Neural cell (in vitro differentiated cells): ENCODE measurements at regions not wholly inside any gene's neighbourhood (a gene's known extent, or its start where the extent isn't known, plus 50 kb on each side); places are given as distances from the start of the nearest gene placed in this dataset.

ENCODE experiments used
- H2AFZ ChIP-seq: fragments of 200-600, 300-800 bp; sonication (generic), shearing (Covaris generic); 2 replicates; pipeline ENCODE4 v1.6.0; 2014; ENCODE audit warnings: low read depth, mild to moderate bottlenecking, antibody characterized with exemption, low read length, moderate library complexity
- H3F3A ChIP-seq: fragments of 200-600 bp; shearing (Covaris generic); 2 replicates; pipeline ENCODE4 v1.6.1; 2016; ENCODE audit warnings: mild to moderate bottlenecking, moderate library complexity, mixed read lengths, antibody characterized with exemption, low read length; ENCODE audit not compliant: insufficient read depth, poor library complexity, severe bottlenecking
- H3K27ac ChIP-seq: fragments of 200-600, 300-800 bp; sonication (generic), shearing (Covaris generic); 2 replicates; pipeline ENCODE4 v1.5.1; 2014; ENCODE audit warnings: mild to moderate bottlenecking, low read length, moderate library complexity
- H3K27me3 ChIP-seq: fragments of 300-800, 200-600 bp; sonication (generic), shearing (Covaris generic); 2 replicates; pipeline ENCODE4 v1.6.0; 2014; ENCODE audit warnings: mild to moderate bottlenecking, low read depth, low read length, moderate library complexity; ENCODE audit not compliant: insufficient read depth
- H3K36me3 ChIP-seq: fragments of 300-800, 200-600 bp; sonication (generic), shearing (Covaris generic); 2 replicates; pipeline ENCODE4 v1.5.1; 2014; ENCODE audit warnings: mild to moderate bottlenecking, antibody characterized with exemption, low read length, moderate library complexity; ENCODE audit not compliant: insufficient read depth
- H3K4me2 ChIP-seq: fragments of 300-800, 200-600 bp; sonication (generic), shearing (Covaris generic); 2 replicates; pipeline ENCODE4 v1.6.0; 2014; ENCODE audit warnings: mild to moderate bottlenecking, low read length
- H3K4me3 ChIP-seq: fragments of 300-800, 200-600 bp; sonication (generic), shearing (Covaris generic); 2 replicates; pipeline ENCODE4 v1.5.1; 2014; ENCODE audit warnings: mild to moderate bottlenecking, low read length, moderate library complexity
- H3K79me2 ChIP-seq: fragments of 200-600 bp; shearing (Covaris generic); replicated peaks from 2 replicates; pipeline ENCODE4 v1.6.0; 2014; ENCODE audit warnings: mild to moderate bottlenecking, low read length, moderate library complexity; ENCODE audit not compliant: insufficient read depth
- H3K9ac ChIP-seq: fragments of 300-800, 200-600 bp; sonication (generic), shearing (Covaris generic); 2 replicates; pipeline ENCODE4 v1.6.1; 2016; ENCODE audit warnings: mild to moderate bottlenecking, low read length, mixed read lengths
- H3K9me2 ChIP-seq: fragments of 200-600 bp; shearing (Covaris generic); 2 replicates; pipeline ENCODE4 v1.6.1; 2016; ENCODE audit warnings: mild to moderate bottlenecking, low read length, mixed read lengths; ENCODE audit not compliant: insufficient read depth
- H3K9me3 ChIP-seq: fragments of 200-600, 300-800 bp; sonication (generic), shearing (Covaris generic); 2 replicates; pipeline ENCODE4 v1.6.1; 2016; ENCODE audit warnings: mild to moderate bottlenecking, mixed run types, low read length, moderate library complexity, mixed read lengths
- H4K20me1 ChIP-seq: fragments of 200-600 bp; shearing (Covaris generic); 2 replicates; pipeline ENCODE4 v1.6.1; 2016; ENCODE audit warnings: mild to moderate bottlenecking, mixed run types; ENCODE audit not compliant: insufficient read depth
- CTCF ChIP-seq: fragments of 450-650 bp; IDR thresholded peaks from 2 replicates; pipeline ENCODE4 v1.5.1; 2014; ENCODE audit warnings: antibody characterized with exemption, mild to moderate bottlenecking, moderate library complexity; ENCODE audit not compliant: poor library complexity, severe bottlenecking
- EP300 ChIP-seq: fragments of 450-650 bp; conservative IDR thresholded peaks from 2 replicates; pipeline ENCODE4 v1.6.1; 2014; ENCODE audit warnings: antibody characterized with exemption, mild to moderate bottlenecking, moderate library complexity; ENCODE audit not compliant: poor library complexity, severe bottlenecking
- EZH2 ChIP-seq: fragments of 200-600, 300-800 bp; shearing (Covaris generic), sonication (generic); IDR thresholded peaks from 2 replicates; pipeline ENCODE4 v1.6.1; 2014; ENCODE audit warnings: antibody characterized with exemption, low read length, borderline replicate concordance, mild to moderate bottlenecking; ENCODE audit not compliant: insufficient read depth, poor library complexity, severe bottlenecking
- MXI1 ChIP-seq: fragments of 450-650 bp; conservative IDR thresholded peaks from 2 replicates; pipeline ENCODE4 v1.6.1; 2014; ENCODE audit warnings: antibody characterized with exemption, mild to moderate bottlenecking; ENCODE audit not compliant: poor library complexity, severe bottlenecking
- POLR2AphosphoS5 ChIP-seq: IDR thresholded peaks from 2 replicates; pipeline ENCODE4 v1.6.1; 2012
- RAD21 ChIP-seq: fragments of 450-650 bp; conservative IDR thresholded peaks from 2 replicates; pipeline ENCODE4 v1.6.1; 2014; ENCODE audit warnings: antibody characterized with exemption, mild to moderate bottlenecking, moderate library complexity
- REST ChIP-seq: IDR thresholded peaks from 2 replicates; pipeline ENCODE4 v1.6.1; 2012; ENCODE audit warnings: borderline replicate concordance
- SMC3 ChIP-seq: fragments of 450-650 bp; conservative IDR thresholded peaks from 2 replicates; pipeline ENCODE4 v1.6.1; 2014; ENCODE audit warnings: antibody characterized with exemption, mild to moderate bottlenecking, moderate library complexity; ENCODE audit not compliant: poor library complexity
- TAF1 ChIP-seq: IDR thresholded peaks from 2 replicates; pipeline ENCODE4 v1.6.1; 2012; ENCODE audit warnings: low read depth

GRCh38 chr7:66542049-66542448, 86.6 kb upstream of the KCTD7 start:
- no peak overlapping the region for H3K9ac ChIP-seq
- no peak overlapping the region for H3K4me3 ChIP-seq
- H4K20me1 ChIP-seq, result no peaks in the 10 kb centered on the region
- H3K27ac ChIP-seq, result no peak overlapping the region
- H3K79me2 ChIP-seq, result no peaks in the 10 kb centered on the region
- H3K9me2 ChIP-seq, result no peaks in the 10 kb centered on the region
- H3K9me3 ChIP-seq, result no peaks in the 10 kb centered on the region
- no peak overlapping the region for H3K4me2 ChIP-seq
- TF ChIP-seq POLR2AphosphoS5 (no peak), RAD21 (no peak), MXI1 (no peak), CTCF (no peak), SMC3 (no peak), REST (no peak), TAF1 (no peak), EZH2 (no peak), EP300 (no peak)
- no peaks in the 10 kb centered on the region for H3K36me3 ChIP-seq
- no peak overlapping the region for H2AFZ ChIP-seq
- no peaks in the 10 kb centered on the region for H3F3A ChIP-seq
- no peaks in the 10 kb centered on the region for H3K27me3 ChIP-seq

- Histone ChIP-seq H3K9ac (no peak overlapping the region), H3K79me2 (no peaks in the 10 kb centered on the region), H3K27me3 (no peaks in the 10 kb centered on the region), H3F3A (no peaks in the 10 kb centered on the region), H2AFZ (no peak overlapping the region), H3K9me2 (no peaks in the 10 kb centered on the region), H3K36me3 (no peaks in the 10 kb centered on the region), H3K4me2 (no peak overlapping the region), H4K20me1 (no peaks in the 10 kb centered on the region), H3K9me3 (no peaks in the 10 kb centered on the region), H3K27ac (no peak overlapping the region), H3K4me3 (no peak overlapping the region)
- TF ChIP-seq CTCF, result no peak
- no peak for TF ChIP-seq MXI1
These were observed 86.0 kb upstream of the KCTD7 start for GRCh38 chr7:66542528-66543269.
